PC-3 (cell line): ENCODE measurements at regions not wholly inside any gene's neighbourhood (a gene's known extent, or its start where the extent isn't known, plus 50 kb on each side); places are given as distances from the start of the nearest gene placed in this dataset.

Experiments used
- ATAC-seq: fragments of 200-7000 bp; cut with Tn5 transposase; 2 replicates; pipeline ENCODE4 v1.9.1; 2020; ENCODE audit warnings: mild to moderate bottlenecking, moderate library complexity
- BruUV-seq: library from RNA; stranded (reverse); fragments of 400-500 nt; replicated peaks from 2 replicates; lab custom pipeline; 2021; lab: Mats Ljungman, UMichigan
- CTCF ChIA-PET: fragments of 300-600 bp; sonication (Branson Sonifier 250); formaldehyde crosslinking; loops from one replicate; lab custom pipeline; 2022; ENCODE audit warnings: antibody characterized with exemption; lab: Charles Lee
- POLR2A ChIA-PET: fragments of 300-600 bp; sonication (Branson Sonifier 250); formaldehyde crosslinking; loops from one replicate; lab custom pipeline; 2022; ENCODE audit warnings: antibody characterized with exemption; ENCODE audit not compliant: unreplicated experiment; lab: Charles Lee
- DNase-seq: peaks from one replicate; pipeline ENCODE4 v3.0.0-alpha.2; 2015
- H2AFZ ChIP-seq: fragments of 300-600 bp; sonication (generic); 2 replicates; pipeline ENCODE4 v1.6.0; 2016; ENCODE audit warnings: antibody characterized with exemption, low read length
- H3F3A ChIP-seq: fragments of 300-600 bp; sonication (generic); one replicate; pipeline ENCODE4 v1.6.0; 2017; ENCODE audit warnings: antibody characterized with exemption, low read length, control low read depth, mild to moderate bottlenecking; ENCODE audit not compliant: unreplicated experiment
- H3K27ac ChIP-seq: fragments of 300-600 bp; sonication (generic); 2 replicates; pipeline ENCODE4 v1.5.1; 2016; ENCODE audit warnings: mild to moderate bottlenecking, low read length
- H3K27me3 ChIP-seq: fragments of 300-600 bp; sonication (generic); 2 replicates; pipeline ENCODE4 v1.6.1; 2016; ENCODE audit warnings: low read length, mixed read lengths
- H3K36me3 ChIP-seq: fragments of 300-600 bp; sonication (generic); 2 replicates; pipeline ENCODE4 v1.6.1; 2016; ENCODE audit warnings: low read depth, mixed run types, low read length, mixed read lengths
- H3K4me1 ChIP-seq: fragments of 300-600 bp; sonication (generic); 2 replicates; pipeline ENCODE4 v1.5.1; 2016; ENCODE audit warnings: low read length; ENCODE audit not compliant: insufficient read depth
- H3K4me2 ChIP-seq: fragments of 300-600 bp; sonication (generic); 2 replicates; pipeline ENCODE4 v1.6.0; 2016; ENCODE audit warnings: low read length
- H3K4me3 ChIP-seq: fragments of 300-600 bp; sonication (generic); 2 replicates; pipeline ENCODE4 v1.5.1; 2016; ENCODE audit warnings: mild to moderate bottlenecking, low read length, mixed read lengths
- H3K79me2 ChIP-seq: fragments of 300-600 bp; sonication (generic); 2 replicates; pipeline ENCODE4 v1.6.1; 2017; ENCODE audit warnings: low read length, mixed read lengths
- H3K9ac ChIP-seq: fragments of 300-600 bp; sonication (generic); 2 replicates; pipeline ENCODE4 v1.6.0; 2016; ENCODE audit warnings: mild to moderate bottlenecking, low read length
- H3K9me2 ChIP-seq: fragments of 300-600 bp; sonication (generic); replicated peaks from 2 replicates; pipeline ENCODE4 v1.6.1; 2016; ENCODE audit warnings: mixed run types, low read length, mixed read lengths
- H3K9me3 ChIP-seq: fragments of 300-600 bp; sonication (generic); 2 replicates; pipeline ENCODE4 v1.6.1; 2016; ENCODE audit warnings: low read length, mixed read lengths
- H4K20me1 ChIP-seq: fragments of 300-600 bp; sonication (generic); 2 replicates; pipeline ENCODE4 v1.6.1; 2016; ENCODE audit warnings: low read length, mixed read lengths
- EZH2 ChIP-seq: fragments of 300-600 bp; sonication (generic); IDR thresholded peaks from one replicate; pipeline ENCODE4 v1.6.1; 2017; ENCODE audit warnings: antibody characterized with exemption, mild to moderate bottlenecking, low read length; ENCODE audit not compliant: unreplicated experiment
- EZH2phosphoT487 ChIP-seq: fragments of 300-600 bp; sonication (generic); IDR thresholded peaks from 2 replicates; pipeline ENCODE4 v1.6.1; 2018; ENCODE audit warnings: mild to moderate bottlenecking, antibody characterized with exemption, low read length, borderline replicate concordance
- intact Hi-C: fragments of 100-400 bp; cut with micrococcal nuclease; formaldehyde crosslinking; loops from 2 replicates; pipeline ENCODE4 v1.9.0; 2023
- TF ChIP-seq, protein P1 (sequence below): fragments of 300-600 bp; sonication (generic); conservative IDR thresholded peaks from 2 replicates; pipeline ENCODE4 v1.5.1; 2017; ENCODE audit warnings: antibody characterized with exemption, low read depth, mild to moderate bottlenecking, low read length

DNA sequence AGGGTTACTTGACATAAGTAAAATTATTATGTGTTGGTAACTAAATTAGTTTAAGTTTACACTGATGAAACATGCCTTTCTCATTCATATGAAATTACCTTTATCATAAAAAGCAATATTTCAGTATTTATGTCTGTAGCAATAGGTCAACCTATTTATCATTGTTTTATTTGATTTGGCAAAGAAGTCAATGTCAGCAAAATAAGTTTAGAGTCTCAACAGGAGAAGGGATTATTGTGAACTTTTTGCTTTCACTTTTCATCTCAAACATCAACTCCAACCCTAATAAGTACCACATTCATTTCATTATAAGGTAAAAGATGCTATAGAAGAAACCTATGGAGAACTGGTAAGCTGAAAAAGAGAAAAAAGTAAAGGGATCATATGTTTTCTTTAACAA, 1015.4 kb upstream of the ADGRL4 start:
- Histone ChIP-seq H3F3A (no peaks in the 10 kb centered on the region), H3K9me3 (no peaks in the 10 kb centered on the region), H3K9ac (no peak overlapping the region), H3K27ac (no peak overlapping the region), H3K9me2 (no peaks in the 10 kb centered on the region), H4K20me1 (no peaks in the 10 kb centered on the region), H3K4me3 (no peak overlapping the region), H3K27me3 (no peaks in the 10 kb centered on the region), H3K79me2 (no peaks in the 10 kb centered on the region), H3K4me2 (no peak overlapping the region), H3K36me3 (no peaks in the 10 kb centered on the region), H3K4me1 (no peaks in the 10 kb centered on the region), H2AFZ (no peak overlapping the region)
- CTCF ChIA-PET, result no interaction called here
- intact Hi-C loops, result no loop called here
- ATAC-seq, result no peak
- no peak for DNase-seq
- BruUV-seq, result no TSS peak
- POLR2A ChIA-PET, result no interaction called here
- TF ChIP-seq EZH2phosphoT487, result no peak
- TF ChIP-seq, protein P1, sequence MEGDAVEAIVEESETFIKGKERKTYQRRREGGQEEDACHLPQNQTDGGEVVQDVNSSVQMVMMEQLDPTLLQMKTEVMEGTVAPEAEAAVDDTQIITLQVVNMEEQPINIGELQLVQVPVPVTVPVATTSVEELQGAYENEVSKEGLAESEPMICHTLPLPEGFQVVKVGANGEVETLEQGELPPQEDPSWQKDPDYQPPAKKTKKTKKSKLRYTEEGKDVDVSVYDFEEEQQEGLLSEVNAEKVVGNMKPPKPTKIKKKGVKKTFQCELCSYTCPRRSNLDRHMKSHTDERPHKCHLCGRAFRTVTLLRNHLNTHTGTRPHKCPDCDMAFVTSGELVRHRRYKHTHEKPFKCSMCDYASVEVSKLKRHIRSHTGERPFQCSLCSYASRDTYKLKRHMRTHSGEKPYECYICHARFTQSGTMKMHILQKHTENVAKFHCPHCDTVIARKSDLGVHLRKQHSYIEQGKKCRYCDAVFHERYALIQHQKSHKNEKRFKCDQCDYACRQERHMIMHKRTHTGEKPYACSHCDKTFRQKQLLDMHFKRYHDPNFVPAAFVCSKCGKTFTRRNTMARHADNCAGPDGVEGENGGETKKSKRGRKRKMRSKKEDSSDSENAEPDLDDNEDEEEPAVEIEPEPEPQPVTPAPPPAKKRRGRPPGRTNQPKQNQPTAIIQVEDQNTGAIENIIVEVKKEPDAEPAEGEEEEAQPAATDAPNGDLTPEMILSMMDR, result no peak
- no peak for TF ChIP-seq EZH2

DNA sequence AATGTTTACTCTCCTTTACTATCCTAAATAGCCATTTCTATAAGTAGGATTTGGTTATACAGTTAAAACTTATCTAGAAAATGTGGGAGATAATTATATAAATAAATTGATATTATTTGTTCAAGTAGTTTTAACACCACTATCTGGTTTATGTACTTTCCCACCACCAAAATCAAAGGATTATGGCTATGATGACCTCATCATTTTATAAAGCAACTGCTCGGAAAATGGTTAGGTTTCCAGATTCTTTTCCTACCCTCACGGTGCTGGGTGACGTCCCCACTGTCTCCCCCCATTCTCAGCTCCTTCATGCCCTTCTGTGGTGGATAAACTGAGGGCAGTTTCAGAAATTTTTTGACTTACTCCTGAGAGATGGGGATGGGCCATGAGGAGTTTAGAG, 1011.8 kb upstream of the ADGRL4 start:
- ChIA-PET CTCF (no interaction called here), POLR2A (no interaction called here)
- Histone ChIP-seq H3K4me3 (no peak overlapping the region), H4K20me1 (no peaks in the 10 kb centered on the region), H3K27me3 (no peaks in the 10 kb centered on the region), H3K9me3 (no peaks in the 10 kb centered on the region), H2AFZ (no peak overlapping the region), H3F3A (no peaks in the 10 kb centered on the region), H3K9ac (no peak overlapping the region), H3K4me2 (no peak overlapping the region), H3K9me2 (no peaks in the 10 kb centered on the region), H3K27ac (no peak overlapping the region), H3K36me3 (no peaks in the 10 kb centered on the region), H3K79me2 (no peaks in the 10 kb centered on the region), H3K4me1 (no peaks in the 10 kb centered on the region)
- ATAC-seq (no peak), DNase-seq (no peak)
- no TSS peak for BruUV-seq
- no peak for TF ChIP-seq EZH2phosphoT487
- TF ChIP-seq, protein P1, result no peak
- TF ChIP-seq EZH2, result no peak
- intact Hi-C loops, result loop anchor here (10.0 kb wide), 1 partner anchor 64 kb away; no protein-coding TSS in a partner anchor

DNA sequence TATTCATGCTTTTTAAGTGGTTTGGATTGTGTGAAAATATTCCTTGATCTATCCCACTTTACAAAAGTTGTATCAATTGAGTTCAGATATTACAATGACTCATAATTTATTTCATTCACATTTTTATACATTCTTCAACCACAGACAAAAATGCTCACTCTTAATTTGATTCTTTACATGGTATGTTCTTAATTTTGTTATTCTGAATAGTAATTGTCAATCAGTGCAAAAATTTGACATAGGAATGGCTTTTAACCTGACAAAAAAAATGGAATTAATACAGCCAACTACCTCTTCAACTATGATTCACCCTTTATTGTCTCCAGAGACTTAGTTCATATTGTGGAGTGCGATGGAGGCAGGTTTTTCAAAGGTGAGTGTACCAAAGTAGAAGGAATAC, 1002.4 kb upstream of the ADGRL4 start:
- H2AFZ ChIP-seq, result no peak overlapping the region
- H3K4me1 ChIP-seq, result no peaks in the 10 kb centered on the region
- no peaks in the 10 kb centered on the region for H3K36me3 ChIP-seq
- DNase-seq (no peak), ATAC-seq (no peak)
- CTCF ChIA-PET, result no interaction called here
- no peaks in the 10 kb centered on the region for H3K9me3 ChIP-seq
- no peak overlapping the region for H3K4me3 ChIP-seq
- POLR2A ChIA-PET, result no interaction called here
- H3K27me3 ChIP-seq, result no peaks in the 10 kb centered on the region
- no peak overlapping the region for H3K27ac ChIP-seq
- BruUV-seq, result no TSS peak
- no peak overlapping the region for H3K4me2 ChIP-seq
- no peak overlapping the region for H3K9ac ChIP-seq
- no peaks in the 10 kb centered on the region for H3K79me2 ChIP-seq
- TF ChIP-seq, protein P1, result no peak
- TF ChIP-seq EZH2 (no peak), EZH2phosphoT487 (no peak)
- H3K9me2 ChIP-seq, result no peaks in the 10 kb centered on the region
- H3F3A ChIP-seq, result no peaks in the 10 kb centered on the region
- intact Hi-C loops, result no loop called here
- no peaks in the 10 kb centered on the region for H4K20me1 ChIP-seq
